ENCODE measurements at regions not wholly inside any gene's neighbourhood (a gene's known extent, or its start where the extent isn't known, plus 50 kb on each side); places are given as distances from the start of the nearest gene placed in this dataset.

DNA sequence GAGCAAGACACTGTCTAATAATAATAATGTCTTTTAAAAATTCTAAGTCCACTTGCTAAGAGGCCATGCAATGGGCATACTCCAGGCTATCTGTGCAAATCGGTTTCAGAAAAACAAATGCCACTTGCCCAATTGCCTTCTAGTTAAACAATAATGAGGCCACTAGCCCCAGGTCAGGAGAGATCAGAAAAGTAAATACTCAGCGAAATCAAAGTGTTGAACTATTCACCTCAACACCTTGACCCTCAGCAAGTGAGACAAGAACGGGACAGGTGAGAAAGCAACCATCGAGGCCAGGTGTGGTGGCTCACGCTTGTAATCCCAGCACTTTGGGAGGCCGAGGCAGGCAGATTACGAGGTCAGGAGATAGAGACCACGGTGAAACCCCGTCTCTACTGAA lies 72.3 kb upstream of the SYN3 start (continued):
- no peak for TF ChIP-seq RBFOX2 (IDR thresholded peaks at IDR 0.05; ENCODE audit: low read depth, low read length)
- TF ChIP-seq ZNF841 (CRISPR knock-in tag; IDR thresholded peaks at IDR 0.05; ENCODE audit: borderline replicate concordance), result no peak
- TF ChIP-seq, protein P1, sequence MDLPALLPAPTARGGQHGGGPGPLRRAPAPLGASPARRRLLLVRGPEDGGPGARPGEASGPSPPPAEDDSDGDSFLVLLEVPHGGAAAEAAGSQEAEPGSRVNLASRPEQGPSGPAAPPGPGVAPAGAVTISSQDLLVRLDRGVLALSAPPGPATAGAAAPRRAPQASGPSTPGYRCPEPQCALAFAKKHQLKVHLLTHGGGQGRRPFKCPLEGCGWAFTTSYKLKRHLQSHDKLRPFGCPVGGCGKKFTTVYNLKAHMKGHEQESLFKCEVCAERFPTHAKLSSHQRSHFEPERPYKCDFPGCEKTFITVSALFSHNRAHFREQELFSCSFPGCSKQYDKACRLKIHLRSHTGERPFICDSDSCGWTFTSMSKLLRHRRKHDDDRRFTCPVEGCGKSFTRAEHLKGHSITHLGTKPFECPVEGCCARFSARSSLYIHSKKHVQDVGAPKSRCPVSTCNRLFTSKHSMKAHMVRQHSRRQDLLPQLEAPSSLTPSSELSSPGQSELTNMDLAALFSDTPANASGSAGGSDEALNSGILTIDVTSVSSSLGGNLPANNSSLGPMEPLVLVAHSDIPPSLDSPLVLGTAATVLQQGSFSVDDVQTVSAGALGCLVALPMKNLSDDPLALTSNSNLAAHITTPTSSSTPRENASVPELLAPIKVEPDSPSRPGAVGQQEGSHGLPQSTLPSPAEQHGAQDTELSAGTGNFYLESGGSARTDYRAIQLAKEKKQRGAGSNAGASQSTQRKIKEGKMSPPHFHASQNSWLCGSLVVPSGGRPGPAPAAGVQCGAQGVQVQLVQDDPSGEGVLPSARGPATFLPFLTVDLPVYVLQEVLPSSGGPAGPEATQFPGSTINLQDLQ (CRISPR knock-in tag; IDR thresholded peaks at IDR 0.05), result no peak
- TF ChIP-seq, protein P2, sequence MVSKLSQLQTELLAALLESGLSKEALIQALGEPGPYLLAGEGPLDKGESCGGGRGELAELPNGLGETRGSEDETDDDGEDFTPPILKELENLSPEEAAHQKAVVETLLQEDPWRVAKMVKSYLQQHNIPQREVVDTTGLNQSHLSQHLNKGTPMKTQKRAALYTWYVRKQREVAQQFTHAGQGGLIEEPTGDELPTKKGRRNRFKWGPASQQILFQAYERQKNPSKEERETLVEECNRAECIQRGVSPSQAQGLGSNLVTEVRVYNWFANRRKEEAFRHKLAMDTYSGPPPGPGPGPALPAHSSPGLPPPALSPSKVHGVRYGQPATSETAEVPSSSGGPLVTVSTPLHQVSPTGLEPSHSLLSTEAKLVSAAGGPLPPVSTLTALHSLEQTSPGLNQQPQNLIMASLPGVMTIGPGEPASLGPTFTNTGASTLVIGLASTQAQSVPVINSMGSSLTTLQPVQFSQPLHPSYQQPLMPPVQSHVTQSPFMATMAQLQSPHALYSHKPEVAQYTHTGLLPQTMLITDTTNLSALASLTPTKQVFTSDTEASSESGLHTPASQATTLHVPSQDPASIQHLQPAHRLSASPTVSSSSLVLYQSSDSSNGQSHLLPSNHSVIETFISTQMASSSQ (IDR thresholded peaks at IDR 0.05; ENCODE audit: low read depth), result peak; percentile 80
- TF ChIP-seq, protein P2 (CRISPR knock-in tag; IDR thresholded peaks at IDR 0.05; ENCODE audit: borderline replicate concordance), result peak; percentile 87
- TF ChIP-seq EZH2 (conservative IDR thresholded peaks at IDR 0.05; ENCODE audit: low read depth, low read length), result no peak
- TF ChIP-seq NR2F2 (IDR thresholded peaks at IDR 0.05; ENCODE audit: borderline replicate concordance, low read depth), result peak; percentile 97
- TF ChIP-seq, protein P3, sequence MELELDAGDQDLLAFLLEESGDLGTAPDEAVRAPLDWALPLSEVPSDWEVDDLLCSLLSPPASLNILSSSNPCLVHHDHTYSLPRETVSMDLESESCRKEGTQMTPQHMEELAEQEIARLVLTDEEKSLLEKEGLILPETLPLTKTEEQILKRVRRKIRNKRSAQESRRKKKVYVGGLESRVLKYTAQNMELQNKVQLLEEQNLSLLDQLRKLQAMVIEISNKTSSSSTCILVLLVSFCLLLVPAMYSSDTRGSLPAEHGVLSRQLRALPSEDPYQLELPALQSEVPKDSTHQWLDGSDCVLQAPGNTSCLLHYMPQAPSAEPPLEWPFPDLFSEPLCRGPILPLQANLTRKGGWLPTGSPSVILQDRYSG (CRISPR knock-in tag; IDR thresholded peaks at IDR 0.05), result no peak
- no peak for TF ChIP-seq ZKSCAN8 (CRISPR knock-in tag; IDR thresholded peaks at IDR 0.05; ENCODE audit: borderline replicate concordance)
- TF ChIP-seq MEIS2 (CRISPR knock-in tag; IDR thresholded peaks at IDR 0.05), result no peak
- TF ChIP-seq, protein P4, sequence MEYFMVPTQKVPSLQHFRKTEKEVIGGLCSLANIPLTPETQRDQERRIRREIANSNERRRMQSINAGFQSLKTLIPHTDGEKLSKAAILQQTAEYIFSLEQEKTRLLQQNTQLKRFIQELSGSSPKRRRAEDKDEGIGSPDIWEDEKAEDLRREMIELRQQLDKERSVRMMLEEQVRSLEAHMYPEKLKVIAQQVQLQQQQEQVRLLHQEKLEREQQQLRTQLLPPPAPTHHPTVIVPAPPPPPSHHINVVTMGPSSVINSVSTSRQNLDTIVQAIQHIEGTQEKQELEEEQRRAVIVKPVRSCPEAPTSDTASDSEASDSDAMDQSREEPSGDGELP (IDR thresholded peaks at IDR 0.05; ENCODE audit: borderline replicate concordance, low read depth), result 0 out of 2 replicates have a peak, but pooled peaks have one; percentile 16
- TF ChIP-seq ATF7 (IDR thresholded peaks at IDR 0.05), result no peak
- TF ChIP-seq ATF7 (CRISPR knock-in tag; IDR thresholded peaks at IDR 0.05), result no peak
- no peak for TF ChIP-seq TAF15 (IDR thresholded peaks at IDR 0.05; ENCODE audit: low read depth, low read length, poor library complexity, severe bottlenecking)
- peak; percentile 98 for TF ChIP-seq NR2F6 (IDR thresholded peaks at IDR 0.05)
- peak; percentile 96 for TF ChIP-seq NR2F6 (CRISPR knock-in tag; IDR thresholded peaks at IDR 0.05)
- peak; percentile 91 for TF ChIP-seq BCL6 (CRISPR knock-in tag; IDR thresholded peaks at IDR 0.05)
- TF ChIP-seq ZNF615 (CRISPR knock-in tag; IDR thresholded peaks at IDR 0.05; ENCODE audit: borderline replicate concordance), result no peak
- TF ChIP-seq, protein P5, sequence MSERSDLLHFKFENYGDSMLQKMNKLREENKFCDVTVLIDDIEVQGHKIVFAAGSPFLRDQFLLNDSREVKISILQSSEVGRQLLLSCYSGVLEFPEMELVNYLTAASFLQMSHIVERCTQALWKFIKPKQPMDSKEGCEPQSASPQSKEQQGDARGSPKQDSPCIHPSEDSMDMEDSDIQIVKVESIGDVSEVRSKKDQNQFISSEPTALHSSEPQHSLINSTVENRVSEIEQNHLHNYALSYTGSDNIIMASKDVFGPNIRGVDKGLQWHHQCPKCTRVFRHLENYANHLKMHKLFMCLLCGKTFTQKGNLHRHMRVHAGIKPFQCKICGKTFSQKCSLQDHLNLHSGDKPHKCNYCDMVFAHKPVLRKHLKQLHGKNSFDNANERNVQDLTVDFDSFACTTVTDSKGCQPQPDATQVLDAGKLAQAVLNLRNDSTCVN (CRISPR knock-in tag; IDR thresholded peaks at IDR 0.05; ENCODE audit: borderline replicate concordance), result no peak
- no peak for TF ChIP-seq ADNP (CRISPR knock-in tag; IDR thresholded peaks at IDR 0.05)
- no peak for TF ChIP-seq HOXA5 (CRISPR knock-in tag; IDR thresholded peaks at IDR 0.05)
- TF ChIP-seq DMAP1 (CRISPR knock-in tag; IDR thresholded peaks at IDR 0.05), result no peak
- TF ChIP-seq PPARG (CRISPR knock-in tag; conservative IDR thresholded peaks at IDR 0.05), result no peak
- no peak for TF ChIP-seq ZNF570 (CRISPR knock-in tag; IDR thresholded peaks at IDR 0.05; ENCODE audit: borderline replicate concordance)
- no peak for TF ChIP-seq PLRG1 (conservative IDR thresholded peaks at IDR 0.05)

All from HepG2 (cell line).